HG02970 (cell line): ENCODE measurements at regions not wholly inside any gene's neighbourhood (a gene's known extent, or its start where the extent isn't known, plus 50 kb on each side); places are given as distances from the start of the nearest gene placed in this dataset.
"Not testable (repeated sequence)": the region's sequence is repeated elsewhere in the genome, so short reads cannot be mapped to it uniquely, and the experiment has no call there.

Source experiments
- ATAC-seq: cut with Tn5 transposase; IDR thresholded peaks from one replicate; pipeline ENCODE4 v1.9.1; 2021; ENCODE audit warnings: mild to moderate bottlenecking, moderate library complexity, moderate number of reproducible peaks; ENCODE audit not compliant: unreplicated experiment, low FRiP score

- ATAC-seq, result no peak
Observed at GRCh38 chr1:187928288-187928687, 1099.5 kb downstream of the PLA2G4A start.

- ATAC-seq, result no peak
Observed at GRCh38 chr1:187928696-187929095, 1099.9 kb downstream of the PLA2G4A start.

GRCh38 chr1:187931776-187932175, 1103.0 kb downstream of the PLA2G4A start:
- ATAC-seq, result no peak

GRCh38 chr1:187933562-187934419, 1105.0 kb downstream of the PLA2G4A start:
- no peak for ATAC-seq

- no peak for ATAC-seq
Observed at GRCh38 chr1:187936667-187937066, 1107.9 kb downstream of the PLA2G4A start.

GRCh38 chr1:187938092-187938491, 1109.3 kb downstream of the PLA2G4A start:
- no peak for ATAC-seq

- no peak for ATAC-seq
Observed at GRCh38 chr1:187942986-187943385, 1114.2 kb downstream of the PLA2G4A start.

- ATAC-seq, result no peak
Observed at GRCh38 chr1:187943606-187944403, 1115.1 kb downstream of the PLA2G4A start.

GRCh38 chr1:187946661-187947060, 1117.9 kb downstream of the PLA2G4A start:
- not testable (repeated sequence) for ATAC-seq

GRCh38 chr1:187947359-187947758, 1118.6 kb downstream of the PLA2G4A start:
- no peak for ATAC-seq

- ATAC-seq, result no peak
Observed at GRCh38 chr1:187948170-187948794, 1119.5 kb downstream of the PLA2G4A start.

- no peak for ATAC-seq
Observed at GRCh38 chr1:187949567-187949966, 1120.8 kb downstream of the PLA2G4A start.

GRCh38 chr1:187951817-187952216, 1123.1 kb downstream of the PLA2G4A start:
- no peak for ATAC-seq

- ATAC-seq, result no peak
Observed at GRCh38 chr1:187952446-187952845, 1123.7 kb downstream of the PLA2G4A start.

GRCh38 chr1:187956975-187957374, 1128.2 kb downstream of the PLA2G4A start:
- ATAC-seq, result no peak

- no peak for ATAC-seq
Observed at GRCh38 chr1:187958207-187958606, 1129.5 kb downstream of the PLA2G4A start.

- ATAC-seq, result no peak
Observed at GRCh38 chr1:187959062-187959461, 1130.3 kb downstream of the PLA2G4A start.

- no peak for ATAC-seq
Observed at GRCh38 chr1:187960125-187960638, 1131.4 kb downstream of the PLA2G4A start.

- no peak for ATAC-seq
Observed at GRCh38 chr1:187961895-187962294, 1133.1 kb downstream of the PLA2G4A start.

GRCh38 chr1:187971851-187972250, 1143.1 kb downstream of the PLA2G4A start:
- no peak for ATAC-seq

- ATAC-seq, result no peak
Observed at GRCh38 chr1:187977298-187977697, 1148.5 kb downstream of the PLA2G4A start.
